Prostate gland (tissue), 2 donors: ENCODE measurements at regions not wholly inside any gene's neighbourhood (a gene's known extent, or its start where the extent isn't known, plus 50 kb on each side); places are given as distances from the start of the nearest gene placed in this dataset.
A peak's percentile ranks its signal among the peaks of the same experiment; 100 is the strongest.
"Not testable (repeated sequence)": the region's sequence is repeated elsewhere in the genome, so short reads cannot be mapped to it uniquely, and the experiment has no call there.

Experiments
- DNase-seq: peaks from one replicate; pipeline ENCODE4 v3.0.0-alpha.2; 2019; ENCODE audit warnings: low spot score
- H3K27ac ChIP-seq, 2 donors: fragments of 200-600 bp; sonication (generic); 2 replicates each; pipeline ENCODE4 v1.5.1; 2017 to 2019
- H3K27me3 ChIP-seq: fragments of 200-600 bp; sonication (generic); replicated peaks from 2 replicates; pipeline ENCODE4 v1.5.1; 2019; ENCODE audit not compliant: insufficient read depth
- H3K36me3 ChIP-seq, 2 donors: fragments of 200-600 bp; sonication (generic); 1 replicate in 1 of 2; 2 replicates in 1 of 2; pipeline versions ENCODE4 v1.5.1 to v1.8.1; 2017 to 2019
- H3K4me1 ChIP-seq: fragments of 200-600 bp; sonication (generic); replicated peaks from 2 replicates; pipeline ENCODE4 v1.5.1; 2019
- H3K4me3 ChIP-seq, 2 donors: fragments of 200-600 bp; sonication (generic); 2 replicates each; pipeline ENCODE4 v1.5.1; 2017 to 2019
- H3K9me3 ChIP-seq: fragments of 200-600 bp; sonication (generic); 2 replicates; pipeline ENCODE4 v1.5.1; 2017
- POLR2A ChIP-seq: fragments of 450-650 bp; IDR thresholded peaks from one replicate; pipeline ENCODE4 v1.6.1; 2016; ENCODE audit warnings: antibody characterized with exemption, mild to moderate bottlenecking
- POLR2AphosphoS5 ChIP-seq: sonication (generic); formaldehyde crosslinking; IDR thresholded peaks from one replicate; pipeline ENCODE4 v1.6.1; 2017; ENCODE audit warnings: antibody characterized with exemption
- WGBS: methylation state at CpG from one replicate; pipeline ENCODE4 v1.1.5; 2018; 5-methylcytosine and 5-hydroxymethylcytosine counted together
- intact Hi-C: fragments of 100-400 bp; cut with DNase I; formaldehyde crosslinking; loops from one replicate; pipeline ENCODE4 v1.14.2; 2022
- TF ChIP-seq, protein P1 (sequence below), 4 experiments: fragments of 200-600 bp in 2 of 4; fragments of 450-650 bp in 2 of 4; sonication (generic) in 2 of 4; IDR thresholded peaks; 1 replicate in 3 of 4; 2 replicates in 1 of 4; pipeline ENCODE4 v1.5.1; 2016 to 2019; ENCODE audit warnings: antibody characterized with exemption in 4 of 4, mild to moderate bottlenecking in 2 of 4, moderate library complexity in 2 of 4

DNA sequence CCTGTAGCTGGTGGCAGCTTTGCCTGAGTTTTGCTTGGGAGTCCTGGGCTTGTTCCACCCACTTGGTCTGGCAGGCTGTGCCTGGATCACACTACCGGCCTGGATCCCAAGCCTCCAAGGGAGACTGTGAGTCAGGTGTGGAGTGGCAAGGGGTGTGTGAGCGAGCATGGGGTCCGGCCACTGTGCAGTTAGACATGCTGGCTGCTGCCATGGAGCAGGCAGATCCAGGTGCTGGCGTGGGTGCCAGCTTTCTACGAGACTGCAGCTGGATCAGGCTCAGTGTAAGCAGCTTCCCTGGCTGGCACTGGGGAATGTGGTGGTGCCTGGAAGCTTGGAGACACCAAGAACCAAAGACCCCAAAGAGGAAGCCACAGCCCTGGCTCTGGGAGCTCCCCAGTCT lies 102.0 kb upstream of the BNIP2 start:
- no peak overlapping the region for H3K27ac ChIP-seq
- intact Hi-C loops, result no loop called here
- H3K4me1 ChIP-seq, result no peaks in the 10 kb centered on the region
- H3K4me3 ChIP-seq, result no peak overlapping the region
- DNase-seq, result no peak
- H3K27me3 ChIP-seq, result peaks cover 10% of the 10 kb centered on the region
- no peaks in the 10 kb centered on the region for H3K9me3 ChIP-seq
- WGBS, result 59% methylated on average over 5 of the region's 5 CpGs
- no peak for TF ChIP-seq POLR2AphosphoS5
- TF ChIP-seq, protein P1, sequence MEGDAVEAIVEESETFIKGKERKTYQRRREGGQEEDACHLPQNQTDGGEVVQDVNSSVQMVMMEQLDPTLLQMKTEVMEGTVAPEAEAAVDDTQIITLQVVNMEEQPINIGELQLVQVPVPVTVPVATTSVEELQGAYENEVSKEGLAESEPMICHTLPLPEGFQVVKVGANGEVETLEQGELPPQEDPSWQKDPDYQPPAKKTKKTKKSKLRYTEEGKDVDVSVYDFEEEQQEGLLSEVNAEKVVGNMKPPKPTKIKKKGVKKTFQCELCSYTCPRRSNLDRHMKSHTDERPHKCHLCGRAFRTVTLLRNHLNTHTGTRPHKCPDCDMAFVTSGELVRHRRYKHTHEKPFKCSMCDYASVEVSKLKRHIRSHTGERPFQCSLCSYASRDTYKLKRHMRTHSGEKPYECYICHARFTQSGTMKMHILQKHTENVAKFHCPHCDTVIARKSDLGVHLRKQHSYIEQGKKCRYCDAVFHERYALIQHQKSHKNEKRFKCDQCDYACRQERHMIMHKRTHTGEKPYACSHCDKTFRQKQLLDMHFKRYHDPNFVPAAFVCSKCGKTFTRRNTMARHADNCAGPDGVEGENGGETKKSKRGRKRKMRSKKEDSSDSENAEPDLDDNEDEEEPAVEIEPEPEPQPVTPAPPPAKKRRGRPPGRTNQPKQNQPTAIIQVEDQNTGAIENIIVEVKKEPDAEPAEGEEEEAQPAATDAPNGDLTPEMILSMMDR (IDR thresholded peaks at IDR 0.05), result no peak
- no peaks in the 10 kb centered on the region for H3K36me3 ChIP-seq

DNA sequence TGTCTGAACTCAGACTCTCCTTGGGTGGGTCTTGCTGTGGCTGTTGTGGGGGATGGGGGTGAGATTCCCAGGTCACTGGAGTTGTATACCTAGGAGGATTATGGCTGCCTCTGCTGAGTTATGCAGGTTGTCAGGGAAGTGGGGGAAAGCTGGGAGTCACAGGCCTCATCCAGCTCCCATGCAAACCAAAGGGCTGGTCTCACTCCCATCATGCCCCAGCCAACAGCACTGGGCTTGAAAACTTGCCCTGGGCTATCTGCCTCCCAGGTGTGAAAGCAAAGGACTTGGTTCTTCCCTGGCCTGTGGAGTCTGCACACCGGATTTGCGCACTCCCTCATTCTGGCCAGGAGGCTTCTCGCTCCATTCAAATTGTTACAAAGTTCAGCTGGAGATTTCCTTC lies 97.3 kb upstream of the BNIP2 start:
- H3K36me3 ChIP-seq, H3K27ac ChIP-seq, H3K4me3 ChIP-seq, H3K27me3 ChIP-seq, intact Hi-C loops, H3K4me1 ChIP-seq, DNase-seq, H3K9me3 ChIP-seq: not testable (repeated sequence)
- WGBS, result 85% methylated on average over 3 of the region's 3 CpGs

DNA sequence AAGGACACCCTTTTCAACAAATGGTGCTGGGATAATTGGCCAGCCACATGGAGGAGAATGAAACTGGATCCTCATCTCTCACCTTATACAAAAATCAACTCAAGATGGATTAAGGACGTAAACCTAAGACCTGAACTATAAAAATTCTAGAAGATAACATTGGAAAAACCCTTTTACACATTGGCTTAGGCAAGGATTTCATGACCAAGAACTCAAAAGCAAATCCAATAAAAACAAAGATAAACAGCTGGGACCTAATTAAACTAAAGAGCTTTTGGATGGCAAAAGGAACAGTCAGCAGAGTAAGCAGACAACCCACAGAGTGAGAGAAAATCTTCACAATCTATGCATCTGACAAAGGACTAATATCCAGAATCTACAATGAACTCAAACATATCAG lies 96.9 kb upstream of the BNIP2 start:
- H3K36me3 ChIP-seq, H3K9me3 ChIP-seq, H3K27me3 ChIP-seq, H3K4me3 ChIP-seq, H3K27ac ChIP-seq, H3K4me1 ChIP-seq, intact Hi-C loops, DNase-seq: not testable (repeated sequence)
- WGBS, result 16% methylated on average over 1 of the region's 1 CpG
- TF ChIP-seq POLR2AphosphoS5, result peak; percentile 61

DNA sequence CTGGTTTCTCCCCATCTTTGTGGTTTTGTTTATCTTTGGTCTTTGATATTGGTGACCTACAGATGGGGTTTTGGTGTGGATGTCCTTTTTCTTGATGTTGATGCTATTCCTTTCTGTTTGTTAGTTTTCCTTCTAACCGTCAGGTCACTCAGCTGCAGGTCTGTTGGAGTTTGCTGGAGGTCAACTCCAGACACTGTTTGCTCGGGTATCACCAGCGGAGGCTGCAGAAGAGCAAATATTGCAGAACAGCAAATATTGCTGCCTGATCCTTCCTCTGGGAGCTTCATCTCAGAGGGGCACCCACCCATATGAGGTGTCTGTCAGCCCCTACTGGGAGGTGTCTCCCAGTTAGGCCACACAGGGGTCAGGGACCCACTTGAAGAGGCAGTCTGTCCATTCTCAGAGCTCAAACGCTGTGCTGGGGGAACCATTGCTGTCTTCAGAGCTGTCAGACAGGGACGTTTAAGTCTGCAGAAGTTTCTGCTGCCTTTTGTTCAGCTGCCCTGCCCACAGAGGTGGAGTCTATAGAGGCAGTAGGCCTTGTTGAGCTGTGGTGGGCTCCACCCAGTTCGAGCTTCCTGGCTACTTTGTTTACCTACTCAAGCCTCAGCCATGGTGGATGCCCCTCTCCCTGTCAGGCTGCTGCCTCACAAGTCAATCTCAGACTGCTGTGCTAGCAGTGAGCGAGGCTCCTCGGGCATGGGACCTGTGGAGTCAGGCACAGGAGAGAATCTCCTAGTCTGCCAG lies 94.8 kb upstream of the BNIP2 start:
- H3K4me3 ChIP-seq, H3K9me3 ChIP-seq, intact Hi-C loops, H3K4me1 ChIP-seq, H3K27ac ChIP-seq, H3K27me3 ChIP-seq, DNase-seq, H3K36me3 ChIP-seq: not testable (repeated sequence)
- 55% methylated on average over 8 of the region's 8 CpGs for WGBS

DNA sequence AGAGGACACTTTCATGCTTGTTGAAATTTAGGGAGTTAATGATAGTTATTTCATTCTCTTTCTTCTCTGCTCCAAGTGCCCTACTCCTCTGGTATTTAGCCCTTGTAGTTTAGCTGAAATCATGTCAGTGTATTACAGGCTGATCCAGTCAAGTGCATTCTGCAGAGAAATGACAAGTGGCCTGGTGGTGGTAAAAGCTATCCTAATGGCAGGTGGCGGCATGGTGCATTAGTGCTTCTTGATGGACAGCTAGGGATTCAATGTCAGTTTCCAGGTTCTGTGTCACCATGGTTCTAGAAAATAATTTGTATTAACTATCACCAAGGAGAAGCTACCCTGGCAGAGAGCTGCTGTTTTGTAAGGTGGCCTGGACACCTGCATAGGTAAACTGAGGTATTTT lies 90.0 kb upstream of the BNIP2 start:
- DNase-seq, result no peak
- intact Hi-C loops, result no loop called here
- no peaks in the 10 kb centered on the region for H3K27me3 ChIP-seq
- no peaks in the 10 kb centered on the region for H3K36me3 ChIP-seq
- no peak overlapping the region for H3K4me3 ChIP-seq
- 100% methylated on average over 1 of the region's 1 CpG for WGBS
- TF ChIP-seq, protein P1 (IDR thresholded peaks at IDR 0.05), result no peak
- TF ChIP-seq POLR2A (no peak), POLR2AphosphoS5 (no peak)
- no peaks in the 10 kb centered on the region for H3K4me1 ChIP-seq
- no peak overlapping the region for H3K27ac ChIP-seq
- no peaks in the 10 kb centered on the region for H3K9me3 ChIP-seq

DNA sequence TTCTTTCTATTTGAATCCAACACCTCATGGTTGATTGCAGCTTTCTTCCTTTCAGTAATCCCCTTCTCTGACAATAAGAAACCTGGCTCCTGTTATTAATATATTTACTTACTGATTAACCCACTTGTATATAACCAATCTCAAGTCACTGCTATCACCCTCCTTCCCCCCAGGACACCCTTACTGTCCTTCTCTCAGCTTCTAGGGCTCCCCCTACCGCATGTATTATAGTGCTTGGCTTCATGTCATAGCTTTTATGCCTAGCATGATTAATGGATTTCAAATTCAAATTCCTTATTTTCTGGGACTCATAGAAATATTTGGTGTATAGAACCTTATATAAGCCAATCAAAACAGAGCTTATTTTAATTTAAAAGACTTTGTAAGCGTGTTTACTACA lies 75.7 kb upstream of the BNIP2 start:
- Histone ChIP-seq H3K27me3 (peaks cover 3% of the 10 kb centered on the region), H3K36me3 (no peaks in the 10 kb centered on the region), H3K9me3 (no peaks in the 10 kb centered on the region), H3K27ac (no peak overlapping the region), H3K4me3 (no peak overlapping the region), H3K4me1 (no peaks in the 10 kb centered on the region)
- TF ChIP-seq, protein P1 (IDR thresholded peaks at IDR 0.05), result no peak
- no peak for TF ChIP-seq POLR2A
- TF ChIP-seq POLR2AphosphoS5, result no peak
- 71% methylated on average over 2 of the region's 2 CpGs for WGBS
- intact Hi-C loops, result no loop called here
- DNase-seq, result no peak
